GM12873 (cell line): ENCODE measurements at regions not wholly inside any gene's neighbourhood (a gene's known extent, or its start where the extent isn't known, plus 50 kb on each side); places are given as distances from the start of the nearest gene placed in this dataset.

Experiments
- TF ChIP-seq, protein P1 (sequence below): IDR thresholded peaks from 2 replicates; pipeline ENCODE4 v1.5.1; 2012; ENCODE audit warnings: low read depth, mild to moderate bottlenecking, moderate library complexity, low read length, control low read depth; ENCODE audit not compliant: insufficient read depth; ENCODE audit errors: missing control alignments

DNA sequence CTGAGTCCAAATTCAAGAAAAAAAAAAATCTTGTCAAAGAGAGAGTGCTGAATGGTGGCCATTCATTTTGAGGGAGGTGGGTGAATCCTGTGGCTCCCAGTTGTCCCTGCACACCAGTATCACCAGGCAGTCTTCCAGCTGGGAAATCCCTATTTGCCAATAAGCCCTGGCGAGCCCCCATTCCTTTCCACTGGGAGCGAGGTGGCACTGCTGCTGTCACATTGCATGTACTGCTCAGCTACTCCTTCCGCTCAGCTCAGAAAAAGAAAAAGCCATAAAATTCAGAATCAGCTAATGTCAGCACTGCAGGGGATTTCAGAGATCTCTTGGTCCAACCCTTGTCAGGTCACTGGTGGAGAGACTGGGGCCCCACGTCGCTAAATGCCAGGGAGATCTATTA is 298.5 kb downstream of the OMA1 start:
- TF ChIP-seq, protein P1, sequence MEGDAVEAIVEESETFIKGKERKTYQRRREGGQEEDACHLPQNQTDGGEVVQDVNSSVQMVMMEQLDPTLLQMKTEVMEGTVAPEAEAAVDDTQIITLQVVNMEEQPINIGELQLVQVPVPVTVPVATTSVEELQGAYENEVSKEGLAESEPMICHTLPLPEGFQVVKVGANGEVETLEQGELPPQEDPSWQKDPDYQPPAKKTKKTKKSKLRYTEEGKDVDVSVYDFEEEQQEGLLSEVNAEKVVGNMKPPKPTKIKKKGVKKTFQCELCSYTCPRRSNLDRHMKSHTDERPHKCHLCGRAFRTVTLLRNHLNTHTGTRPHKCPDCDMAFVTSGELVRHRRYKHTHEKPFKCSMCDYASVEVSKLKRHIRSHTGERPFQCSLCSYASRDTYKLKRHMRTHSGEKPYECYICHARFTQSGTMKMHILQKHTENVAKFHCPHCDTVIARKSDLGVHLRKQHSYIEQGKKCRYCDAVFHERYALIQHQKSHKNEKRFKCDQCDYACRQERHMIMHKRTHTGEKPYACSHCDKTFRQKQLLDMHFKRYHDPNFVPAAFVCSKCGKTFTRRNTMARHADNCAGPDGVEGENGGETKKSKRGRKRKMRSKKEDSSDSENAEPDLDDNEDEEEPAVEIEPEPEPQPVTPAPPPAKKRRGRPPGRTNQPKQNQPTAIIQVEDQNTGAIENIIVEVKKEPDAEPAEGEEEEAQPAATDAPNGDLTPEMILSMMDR = no peak

DNA sequence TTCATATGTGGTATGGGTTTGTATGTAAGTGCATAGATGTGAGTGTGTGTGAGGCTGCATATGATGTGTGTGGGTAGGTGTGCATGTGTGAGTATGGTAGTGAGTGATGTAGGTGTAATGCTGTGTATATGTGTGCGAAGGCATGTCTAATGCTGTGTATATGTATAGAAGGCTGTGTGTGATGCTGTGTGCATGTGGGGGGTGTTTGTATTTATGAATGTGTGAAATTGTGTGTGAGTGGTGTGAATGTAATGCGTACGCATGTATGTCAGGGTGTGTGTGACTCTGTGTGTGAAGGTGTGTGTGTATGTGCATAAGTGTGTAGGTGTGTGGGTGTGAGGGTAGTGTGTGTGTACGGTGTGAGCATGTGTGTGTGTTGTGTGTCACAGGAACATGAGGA is 300.0 kb downstream of the OMA1 start:
- TF ChIP-seq, protein P1 = no peak

DNA sequence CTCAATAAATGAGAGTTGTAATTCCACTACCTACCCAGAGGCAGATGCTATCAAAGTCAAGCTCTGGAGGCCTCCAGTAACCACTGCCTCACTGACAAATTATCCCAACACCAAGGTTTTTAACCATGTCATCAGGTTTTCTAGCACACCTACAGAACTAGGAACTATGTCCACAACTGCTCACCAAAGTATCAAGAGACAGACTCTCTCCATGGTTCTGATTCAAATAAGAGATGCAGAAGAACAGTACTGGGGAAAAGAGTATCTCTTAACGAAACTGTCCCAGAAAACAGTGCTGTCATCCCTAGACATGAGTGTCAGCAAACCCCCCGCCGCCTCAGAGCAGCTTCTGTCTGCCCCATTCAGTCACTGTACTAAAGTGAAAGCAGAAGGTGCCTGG is 301.7 kb downstream of the OMA1 start:
- TF ChIP-seq, protein P1 = no peak

DNA sequence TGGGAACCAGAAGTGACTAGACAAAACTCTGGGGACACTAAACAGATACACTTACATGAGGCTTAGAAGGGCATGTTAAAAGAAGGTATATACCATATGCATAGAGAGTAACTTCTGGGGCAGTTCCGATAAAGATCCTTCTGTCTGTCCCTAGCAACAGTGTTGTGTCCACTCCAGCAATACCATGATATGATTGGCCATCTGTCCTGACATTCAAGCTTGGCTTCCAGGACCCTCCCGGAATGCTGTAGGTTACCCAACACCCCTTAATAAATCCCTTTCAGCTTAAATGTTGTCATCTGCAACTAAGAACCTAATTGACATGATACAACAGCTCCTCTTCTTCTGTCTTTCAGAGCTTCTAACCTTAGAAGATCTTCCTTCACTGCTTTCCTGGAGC is 307.7 kb downstream of the OMA1 start:
- TF ChIP-seq, protein P1 = no peak

DNA sequence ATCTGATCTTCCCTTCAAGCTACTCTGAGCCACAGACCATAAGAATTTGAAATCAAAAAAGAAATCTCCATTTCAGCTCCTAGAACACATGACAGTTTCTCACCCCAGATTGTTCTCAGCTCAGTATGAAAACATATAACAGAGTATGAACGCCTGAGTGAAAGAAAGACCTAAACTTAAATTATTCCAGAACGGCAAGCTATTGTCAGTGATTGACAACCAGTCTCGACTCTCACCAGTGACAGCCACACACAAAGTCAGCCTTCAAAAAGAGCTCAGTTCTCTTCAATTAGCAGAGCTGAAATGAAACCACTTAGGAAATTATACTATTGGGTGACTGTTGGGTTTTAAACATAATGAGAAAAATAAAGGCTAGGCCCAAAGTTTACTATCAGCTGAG is 312.8 kb downstream of the OMA1 start:
- TF ChIP-seq, protein P1 = no peak

DNA sequence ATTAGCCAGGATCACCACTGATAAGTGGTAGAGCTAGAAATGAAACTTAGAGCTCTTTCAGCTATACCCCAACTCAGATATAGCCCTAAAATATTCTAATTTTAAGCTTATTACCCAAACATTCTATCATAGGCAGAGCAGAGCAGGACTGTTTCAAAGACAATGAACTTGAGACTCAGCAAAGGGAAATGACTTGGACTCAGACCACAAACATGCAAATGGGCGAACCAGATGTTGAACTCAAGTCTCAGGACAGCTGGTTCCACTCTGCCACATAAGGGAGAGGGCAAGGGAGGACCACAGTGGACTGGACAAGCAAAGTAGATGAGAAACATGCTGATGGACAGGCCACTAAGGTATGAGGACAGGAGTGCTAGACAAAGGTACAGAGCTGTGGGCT is 315.3 kb downstream of the OMA1 start:
- TF ChIP-seq, protein P1 = no peak

DNA sequence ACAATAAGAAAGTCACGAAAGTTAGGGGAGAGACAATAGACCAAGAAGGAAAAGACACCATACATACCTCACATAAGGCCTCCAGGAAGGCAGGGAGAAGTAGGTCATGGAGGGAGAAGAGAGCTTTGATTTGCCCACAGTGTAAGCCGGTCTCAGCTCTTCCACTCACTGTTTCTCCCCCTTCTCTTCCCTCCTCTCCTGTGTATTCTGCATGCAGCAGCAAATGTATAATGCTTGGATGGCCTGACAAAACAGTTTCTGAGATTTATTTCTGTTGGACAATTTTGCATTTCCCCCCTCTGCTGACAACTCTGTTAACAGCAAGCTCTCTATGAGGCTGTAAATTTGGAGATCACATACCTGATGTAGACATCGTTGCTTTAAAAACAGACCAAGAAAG is 318.9 kb downstream of the OMA1 start:
- TF ChIP-seq, protein P1 = no peak
